ENCODE measurements at regions not wholly inside any gene's neighbourhood (a gene's known extent, or its start where the extent isn't known, plus 50 kb on each side); places are given as distances from the start of the nearest gene placed in this dataset.

GRCh38 chr3:18008706-18009368, 266.4 kb upstream of the TBC1D5 start:
- TF ChIP-seq CTCF (optimal IDR thresholded peaks at IDR 0.05 in 1 of 3, IDR thresholded peaks at IDR 0.05 in 1 of 3, conservative IDR thresholded peaks at IDR 0.05 in 1 of 3; ENCODE audit: extremely low read depth in 1 of 3, insufficient read depth in 2 of 3, low read length in 3 of 3) (no peak), EZH2 (IDR thresholded peaks at IDR 0.05; ENCODE audit: low read length) (no peak)
